HCT116 (cell line): ENCODE measurements at regions not wholly inside any gene's neighbourhood (a gene's known extent, or its start where the extent isn't known, plus 50 kb on each side); places are given as distances from the start of the nearest gene placed in this dataset.

Experiments
- ATAC-seq: fragments of 200-7000 bp; cut with Tn5 transposase; 2 replicates; pipeline ENCODE4 v1.9.1; 2020; ENCODE audit warnings: mild to moderate bottlenecking, moderate library complexity
- BruUV-seq: library from RNA; stranded (reverse); fragments of 400-500 nt; replicated peaks from 2 replicates; lab custom pipeline; 2021; lab: Mats Ljungman, UMichigan
- CTCF ChIA-PET: fragments of 300-600 bp; sonication (Branson Sonifier 250); formaldehyde crosslinking; loops from one replicate; lab custom pipeline; 2021; ENCODE audit warnings: antibody characterized with exemption; lab: Charles Lee
- POLR2A ChIA-PET: fragments of 300-600, 350-600 bp; sonication (Branson Sonifier 250); formaldehyde crosslinking; loops from one replicate; lab custom pipeline; 2021; ENCODE audit warnings: antibody characterized with exemption; lab: Charles Lee
- RAD21 ChIA-PET, 2 experiments: fragments of 300-600 bp; sonication (Branson Sonifier 250); formaldehyde crosslinking; loops; one replicate each; lab custom pipeline; 2023; ENCODE audit warnings: low total read pairs in 2 of 2; ENCODE audit not compliant: uncharacterized antibody in 2 of 2, unreplicated experiment in 2 of 2, low non-redundant PET in 1 of 2; lab: Charles Lee
- DNase-seq: peaks from one replicate; pipeline ENCODE4 v3.0.0-alpha.2; 2010; ENCODE audit warnings: low read depth, low spot score
- H2AFZ ChIP-seq: fragments of 200-600 bp; shearing (Covaris generic), sonication (generic); 2 replicates; pipeline ENCODE4 v1.6.1; 2017; ENCODE audit warnings: low read depth, mixed run types, mixed read lengths, antibody characterized with exemption, low read length; ENCODE audit not compliant: poor library complexity, severe bottlenecking
- H3K27ac ChIP-seq: 2 replicates; pipeline ENCODE4 v1.5.1; 2012; ENCODE audit warnings: low read depth, low read length
- H3K27me3 ChIP-seq: fragments of 200-600 bp; sonication (generic); 2 replicates; pipeline ENCODE4 v1.6.1; 2016; ENCODE audit warnings: mixed run types, low read length, mixed read lengths; ENCODE audit not compliant: insufficient read depth
- H3K36me3 ChIP-seq, 2 experiments: fragments of 200-500 bp in 1 of 2; fragments of 200-600 bp in 1 of 2; sonication (Bioruptor generic) in 1 of 2; sonication (generic) in 1 of 2; 2 replicates each; pipeline versions ENCODE4 v1.5.1 to v1.6.1; 2014 to 2016; ENCODE audit warnings: low read length in 2 of 2, inconsistent platforms in 1 of 2, mixed read lengths in 1 of 2, mixed run types in 1 of 2; ENCODE audit not compliant: insufficient read depth in 2 of 2, control insufficient read depth in 1 of 2
- H3K4me1 ChIP-seq, 2 experiments: fragments of 200-600 bp in 1 of 2; sonication (generic) in 1 of 2; 2 replicates each; pipeline versions ENCODE4 v1.5.1 to v1.6.1; 2012 to 2017; ENCODE audit warnings: low read length in 2 of 2, inconsistent platforms in 1 of 2, mild to moderate bottlenecking in 1 of 2, mixed read lengths in 1 of 2, mixed run types in 1 of 2, moderate library complexity in 1 of 2; ENCODE audit not compliant: insufficient read depth in 2 of 2, control insufficient read depth in 1 of 2
- H3K4me2 ChIP-seq: fragments of 200-600 bp; sonication (generic); 2 replicates; pipeline ENCODE4 v1.6.1; 2017; ENCODE audit warnings: mixed run types, low read length, mixed read lengths
- H3K4me3 ChIP-seq, 2 experiments: fragments of 200-600 bp in 1 of 2; sonication (generic) in 1 of 2; replicated peaks in 1 of 2; 2 replicates each; pipeline ENCODE4 v1.5.1; 2011 to 2016; ENCODE audit warnings: low read length in 2 of 2, control low read depth in 1 of 2, low read depth in 1 of 2, mild to moderate bottlenecking in 1 of 2, mixed read lengths in 1 of 2, mixed run types in 1 of 2
- H3K79me2 ChIP-seq: fragments of 200-600 bp; sonication (generic); 2 replicates; pipeline ENCODE4 v1.6.1; 2017; ENCODE audit warnings: mild to moderate bottlenecking, mixed run types, low read length, moderate library complexity, mixed read lengths; ENCODE audit not compliant: insufficient read depth
- H3K9ac ChIP-seq: fragments of 200-600 bp; sonication (generic); 2 replicates; pipeline ENCODE4 v1.6.1; 2016; ENCODE audit warnings: low read length, mixed read lengths
- H3K9me2 ChIP-seq: fragments of 200-600 bp; sonication (generic), shearing (Covaris generic); 2 replicates; pipeline ENCODE4 v1.6.1; 2017; ENCODE audit warnings: mixed run types, mild to moderate bottlenecking, moderate library complexity; ENCODE audit not compliant: insufficient read depth
- H3K9me3 ChIP-seq, 2 experiments: fragments of 200-500 bp in 1 of 2; fragments of 200-600 bp in 1 of 2; sonication (Bioruptor generic) in 1 of 2; sonication (generic) in 1 of 2; 2 replicates each; pipeline ENCODE4 v1.6.1; 2014 to 2017; ENCODE audit warnings: low read length in 2 of 2, mixed read lengths in 2 of 2, inconsistent platforms in 1 of 2, low read depth in 1 of 2, mild to moderate bottlenecking in 1 of 2, mixed run types in 1 of 2, moderate library complexity in 1 of 2; ENCODE audit not compliant: control insufficient read depth in 1 of 2, insufficient read depth in 1 of 2
- H4K20me1 ChIP-seq: fragments of 200-600 bp; sonication (generic), shearing (Covaris generic); 2 replicates; pipeline ENCODE4 v1.6.1; 2017; ENCODE audit warnings: mixed run types, mild to moderate bottlenecking, moderate library complexity; ENCODE audit not compliant: insufficient read depth
- CBX3 ChIP-seq: IDR thresholded peaks from 2 replicates; pipeline ENCODE4 v1.6.1; 2012; ENCODE audit warnings: low read depth
- EGR1 ChIP-seq: IDR thresholded peaks from 2 replicates; pipeline ENCODE4 v1.6.1; 2012; ENCODE audit warnings: low read depth
- ELF1 ChIP-seq: IDR thresholded peaks from 2 replicates; pipeline ENCODE4 v1.6.1; 2012; ENCODE audit warnings: low read depth, borderline replicate concordance
- EZH2phosphoT487 ChIP-seq: fragments of 200-600 bp; IDR thresholded peaks from 2 replicates; pipeline ENCODE4 v1.6.1; 2018; ENCODE audit warnings: antibody characterized with exemption, borderline replicate concordance
- POLR2A ChIP-seq: IDR thresholded peaks from 2 replicates; pipeline ENCODE4 v1.7.0; 2011; ENCODE audit warnings: borderline replicate concordance; ENCODE audit not compliant: insufficient read depth, insufficient read length; ENCODE audit errors: extremely low read depth
- POLR2AphosphoS5 ChIP-seq: IDR thresholded peaks from 2 replicates; pipeline ENCODE4 v1.6.1; 2011; ENCODE audit warnings: mild to moderate bottlenecking, low read depth, low read length, moderate library complexity
- RAD21 ChIP-seq: IDR thresholded peaks from 2 replicates; pipeline ENCODE4 v1.6.1; 2012; ENCODE audit warnings: low read depth, mild to moderate bottlenecking
- SIN3A ChIP-seq: IDR thresholded peaks from 2 replicates; pipeline ENCODE4 v1.6.1; 2012; ENCODE audit warnings: low read depth
- SRF ChIP-seq: IDR thresholded peaks from 2 replicates; pipeline ENCODE4 v1.6.1; 2012; ENCODE audit warnings: low read depth
- ZFX ChIP-seq: fragments of 450-650 bp; IDR thresholded peaks from 2 replicates; pipeline ENCODE4 v1.6.1; 2017
- ZNF274 ChIP-seq: fragments of 200-500 bp; sonication (Bioruptor generic); IDR thresholded peaks from 2 replicates; pipeline ENCODE4 v1.6.1; 2014; ENCODE audit warnings: mild to moderate bottlenecking, low read depth, low read length, inconsistent platforms
- intact Hi-C: fragments of 100-400 bp; cut with micrococcal nuclease; formaldehyde crosslinking; loops from 2 replicates; pipeline ENCODE4 v1.10.0; 2022
- TF ChIP-seq, protein P1 (sequence below), 3 experiments: fragments of 200-600 bp in 1 of 3; sonication (generic) in 1 of 3; IDR thresholded peaks in 2 of 3; conservative IDR thresholded peaks in 1 of 3; 2 replicates each; pipeline ENCODE4 v1.5.1; 2012 to 2017; ENCODE audit warnings: low read depth in 2 of 3, low read length in 2 of 3, antibody characterized with exemption in 1 of 3, borderline replicate concordance in 1 of 3, control low read depth in 1 of 3, mild to moderate bottlenecking in 1 of 3, mixed read lengths in 1 of 3, mixed run types in 1 of 3, moderate library complexity in 1 of 3; ENCODE audit not compliant: insufficient read depth in 1 of 3
- TF ChIP-seq, protein P2 (sequence below): IDR thresholded peaks from 2 replicates; pipeline ENCODE4 v1.6.1; 2012
- TF ChIP-seq, protein P3 (sequence below): IDR thresholded peaks from 2 replicates; pipeline ENCODE4 v1.6.1; 2012
- TF ChIP-seq, protein P4 (sequence below): IDR thresholded peaks from 2 replicates; pipeline ENCODE4 v1.6.1; 2011; ENCODE audit warnings: mild to moderate bottlenecking, low read length, moderate library complexity; ENCODE audit not compliant: insufficient replicate concordance; ENCODE audit errors: extremely low read depth

DNA sequence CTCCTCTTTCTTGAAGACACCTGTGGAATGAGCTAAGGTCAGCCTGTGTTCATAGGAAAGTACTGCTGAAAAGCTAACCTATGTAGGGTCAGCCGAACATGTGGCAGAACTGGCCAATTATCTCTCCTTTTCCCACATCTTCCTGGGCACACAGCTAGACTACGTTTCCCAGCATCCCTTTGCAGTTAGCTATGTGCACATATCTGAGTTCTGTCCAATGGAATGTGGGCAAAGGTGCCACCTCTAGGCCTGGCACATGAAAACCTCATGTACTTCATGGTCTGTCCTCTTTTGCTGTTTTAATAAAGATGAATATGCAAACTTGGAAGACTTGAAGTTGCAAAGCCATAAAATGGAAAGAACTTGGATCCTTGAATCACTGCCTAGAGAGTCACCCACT, 352.6 kb downstream of the TNS1 start:
- TF ChIP-seq, protein P1, sequence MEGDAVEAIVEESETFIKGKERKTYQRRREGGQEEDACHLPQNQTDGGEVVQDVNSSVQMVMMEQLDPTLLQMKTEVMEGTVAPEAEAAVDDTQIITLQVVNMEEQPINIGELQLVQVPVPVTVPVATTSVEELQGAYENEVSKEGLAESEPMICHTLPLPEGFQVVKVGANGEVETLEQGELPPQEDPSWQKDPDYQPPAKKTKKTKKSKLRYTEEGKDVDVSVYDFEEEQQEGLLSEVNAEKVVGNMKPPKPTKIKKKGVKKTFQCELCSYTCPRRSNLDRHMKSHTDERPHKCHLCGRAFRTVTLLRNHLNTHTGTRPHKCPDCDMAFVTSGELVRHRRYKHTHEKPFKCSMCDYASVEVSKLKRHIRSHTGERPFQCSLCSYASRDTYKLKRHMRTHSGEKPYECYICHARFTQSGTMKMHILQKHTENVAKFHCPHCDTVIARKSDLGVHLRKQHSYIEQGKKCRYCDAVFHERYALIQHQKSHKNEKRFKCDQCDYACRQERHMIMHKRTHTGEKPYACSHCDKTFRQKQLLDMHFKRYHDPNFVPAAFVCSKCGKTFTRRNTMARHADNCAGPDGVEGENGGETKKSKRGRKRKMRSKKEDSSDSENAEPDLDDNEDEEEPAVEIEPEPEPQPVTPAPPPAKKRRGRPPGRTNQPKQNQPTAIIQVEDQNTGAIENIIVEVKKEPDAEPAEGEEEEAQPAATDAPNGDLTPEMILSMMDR (IDR thresholded peaks at IDR 0.05 in 2 of 3, conservative IDR thresholded peaks at IDR 0.05 in 1 of 3; ENCODE audit: borderline replicate concordance in 1 of 3, insufficient read depth in 1 of 3, low read depth in 2 of 3, low read length in 2 of 3): no peak
- TF ChIP-seq EZH2phosphoT487 (no peak), POLR2A (no peak), CBX3 (no peak; the same call in 1 of the 2 replicates), ZNF274 (no peak), RAD21 (no peak), SIN3A (no peak), EGR1 (no peak), ELF1 (0 out of 2 replicates have a peak, but pooled peaks have one; percentile 31), SRF (0 out of 2 replicates have a peak, but pooled peaks have one; percentile 29), ZFX (no peak), POLR2AphosphoS5 (no peak)
- TF ChIP-seq, protein P2, sequence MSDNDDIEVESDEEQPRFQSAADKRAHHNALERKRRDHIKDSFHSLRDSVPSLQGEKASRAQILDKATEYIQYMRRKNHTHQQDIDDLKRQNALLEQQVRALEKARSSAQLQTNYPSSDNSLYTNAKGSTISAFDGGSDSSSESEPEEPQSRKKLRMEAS: peak; percentile 40
- TF ChIP-seq, protein P3, sequence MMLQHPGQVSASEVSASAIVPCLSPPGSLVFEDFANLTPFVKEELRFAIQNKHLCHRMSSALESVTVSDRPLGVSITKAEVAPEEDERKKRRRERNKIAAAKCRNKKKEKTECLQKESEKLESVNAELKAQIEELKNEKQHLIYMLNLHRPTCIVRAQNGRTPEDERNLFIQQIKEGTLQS: no peak
- TF ChIP-seq, protein P4, sequence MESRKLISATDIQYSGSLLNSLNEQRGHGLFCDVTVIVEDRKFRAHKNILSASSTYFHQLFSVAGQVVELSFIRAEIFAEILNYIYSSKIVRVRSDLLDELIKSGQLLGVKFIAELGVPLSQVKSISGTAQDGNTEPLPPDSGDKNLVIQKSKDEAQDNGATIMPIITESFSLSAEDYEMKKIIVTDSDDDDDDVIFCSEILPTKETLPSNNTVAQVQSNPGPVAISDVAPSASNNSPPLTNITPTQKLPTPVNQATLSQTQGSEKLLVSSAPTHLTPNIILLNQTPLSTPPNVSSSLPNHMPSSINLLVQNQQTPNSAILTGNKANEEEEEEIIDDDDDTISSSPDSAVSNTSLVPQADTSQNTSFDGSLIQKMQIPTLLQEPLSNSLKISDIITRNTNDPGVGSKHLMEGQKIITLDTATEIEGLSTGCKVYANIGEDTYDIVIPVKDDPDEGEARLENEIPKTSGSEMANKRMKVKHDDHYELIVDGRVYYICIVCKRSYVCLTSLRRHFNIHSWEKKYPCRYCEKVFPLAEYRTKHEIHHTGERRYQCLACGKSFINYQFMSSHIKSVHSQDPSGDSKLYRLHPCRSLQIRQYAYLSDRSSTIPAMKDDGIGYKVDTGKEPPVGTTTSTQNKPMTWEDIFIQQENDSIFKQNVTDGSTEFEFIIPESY: no peak
- no peaks in the 10 kb centered on the region for H3K36me3 ChIP-seq
- peaks cover 7 to 21% of the 10 kb centered on the region in 2 experiments; a peak in 3 of 4 replicates for H3K4me1 ChIP-seq
- no peak overlapping the region for H2AFZ ChIP-seq
- H3K79me2 ChIP-seq: no peaks in the 10 kb centered on the region
- no peak overlapping the region for H3K9ac ChIP-seq
- peak; percentile 43 for DNase-seq
- no peaks in the 10 kb centered on the region for H4K20me1 ChIP-seq
- BruUV-seq: no TSS peak
- ChIA-PET CTCF (interaction anchor here (0.7 to 2.0 kb wide), 26 partner anchors 10 to 963 kb away, joined by 3 to 18 read pairs (median 5); partner anchors contain the start of gene IGFBP5), RAD21 (no interaction called here), POLR2A (no interaction called here)
- no peak overlapping the region for H3K4me2 ChIP-seq
- H3K27me3 ChIP-seq: no peaks in the 10 kb centered on the region
- intact Hi-C loops: loop anchor here (2.0 to 5.0 kb wide), 3 partner anchors 63 to 953 kb away; partner anchors contain the start of gene IGFBP5
- no peaks in the 10 kb centered on the region for H3K9me2 ChIP-seq
- ATAC-seq: peak; percentile 78
- no peaks in the 10 kb centered on the region for H3K9me3 ChIP-seq
- H3K27ac ChIP-seq: no peak overlapping the region
- no peak overlapping the region for H3K4me3 ChIP-seq
